DOHH2 (cell line): ENCODE measurements at regions not wholly inside any gene's neighbourhood (a gene's known extent, or its start where the extent isn't known, plus 50 kb on each side); places are given as distances from the start of the nearest gene placed in this dataset.

ENCODE experiments used
- H3F3A ChIP-seq: fragments of 200-600 bp; sonication (generic), shearing (Covaris generic); 2 replicates; pipeline ENCODE4 v1.6.0; 2016; ENCODE audit warnings: antibody characterized with exemption, mild to moderate bottlenecking; ENCODE audit not compliant: control insufficient read depth, insufficient read depth
- H3K27ac ChIP-seq: fragments of 200-600 bp; sonication (generic); 2 replicates; pipeline ENCODE4 v1.5.1; 2014; ENCODE audit warnings: low read depth, mild to moderate bottlenecking, low read length, moderate library complexity
- H3K27me3 ChIP-seq: fragments of 200-600 bp; sonication (generic); 2 replicates; pipeline ENCODE4 v1.6.1; 2014; ENCODE audit warnings: mild to moderate bottlenecking, low read length, mixed read lengths; ENCODE audit not compliant: control insufficient read depth
- H3K36me3 ChIP-seq: fragments of 200-600 bp; sonication (generic); 2 replicates; pipeline ENCODE4 v1.6.1; 2014; ENCODE audit warnings: mild to moderate bottlenecking, low read length, moderate library complexity, mixed read lengths; ENCODE audit not compliant: control insufficient read depth
- H3K4me1 ChIP-seq: fragments of 200-600 bp; sonication (generic); 2 replicates; pipeline ENCODE4 v1.6.1; 2014; ENCODE audit warnings: mild to moderate bottlenecking, low read length, mixed read lengths; ENCODE audit not compliant: control insufficient read depth
- H3K4me2 ChIP-seq: fragments of 200-600 bp; sonication (generic); 2 replicates; pipeline ENCODE4 v1.6.0; 2014; ENCODE audit warnings: mild to moderate bottlenecking, low read length, moderate library complexity
- H3K4me3 ChIP-seq: fragments of 200-600 bp; sonication (generic); 2 replicates; pipeline ENCODE4 v1.5.1; 2014; ENCODE audit warnings: mild to moderate bottlenecking, low read length, mixed read lengths
- H3K79me2 ChIP-seq: fragments of 200-600 bp; sonication (generic); 2 replicates; pipeline ENCODE4 v1.6.1; 2014; ENCODE audit warnings: mild to moderate bottlenecking, low read length, mixed read lengths; ENCODE audit not compliant: control insufficient read depth
- H3K9me2 ChIP-seq: fragments of 200-600 bp; sonication (generic); replicated peaks from 2 replicates; pipeline ENCODE4 v1.6.1; 2014; ENCODE audit warnings: mild to moderate bottlenecking, low read length, mixed read lengths; ENCODE audit not compliant: control insufficient read depth
- H3K9me3 ChIP-seq: fragments of 200-600 bp; sonication (generic); 2 replicates; pipeline ENCODE4 v1.6.1; 2014; ENCODE audit warnings: antibody characterized with exemption, low read length, mixed read lengths; ENCODE audit not compliant: control insufficient read depth, insufficient read depth
- H4K20me1 ChIP-seq: fragments of 200-600 bp; sonication (generic); 2 replicates; pipeline ENCODE4 v1.6.0; 2014; ENCODE audit warnings: low read depth, mild to moderate bottlenecking, antibody characterized with exemption, low read length, moderate library complexity; ENCODE audit not compliant: control insufficient read depth, insufficient read depth
- CTCF ChIP-seq: fragments of 200-600 bp; sonication (generic); IDR thresholded peaks from one replicate; pipeline ENCODE4 v1.5.1; 2014; ENCODE audit warnings: antibody characterized with exemption, mild to moderate bottlenecking, low read depth, low read length; ENCODE audit not compliant: poor library complexity, severe bottlenecking
- EZH2phosphoT487 ChIP-seq: fragments of 200-600 bp; sonication (generic); IDR thresholded peaks from 2 replicates; pipeline ENCODE4 v1.6.1; 2017; ENCODE audit warnings: borderline replicate concordance, mild to moderate bottlenecking, antibody characterized with exemption, low read length, moderate library complexity, mixed read lengths

- H3K9me2 ChIP-seq, result no peaks in the 10 kb centered on the region
- H3K27ac ChIP-seq, result no peak overlapping the region
- no peak overlapping the region for H3K4me3 ChIP-seq
- H3K79me2 ChIP-seq, result no peaks in the 10 kb centered on the region
- H3K36me3 ChIP-seq, result no peaks in the 10 kb centered on the region
- no peaks in the 10 kb centered on the region for H3F3A ChIP-seq
- no peak overlapping the region for H3K4me2 ChIP-seq
- H4K20me1 ChIP-seq, result no peaks in the 10 kb centered on the region
- TF ChIP-seq CTCF, result no peak
- TF ChIP-seq EZH2phosphoT487, result no peak
- H3K9me3 ChIP-seq, result no peaks in the 10 kb centered on the region
- H3K4me1 ChIP-seq, result no peaks in the 10 kb centered on the region
- H3K27me3 ChIP-seq, result no peaks in the 10 kb centered on the region
Observed at GRCh38 chr9:87786876-87787275, 61.0 kb downstream of the CTSL start.

GRCh38 chr9:87787735-87788134 is 61.8 kb downstream of the CTSL start:
- Histone ChIP-seq H4K20me1 (no peaks in the 10 kb centered on the region), H3K79me2 (no peaks in the 10 kb centered on the region), H3K9me3 (no peaks in the 10 kb centered on the region), H3K9me2 (no peaks in the 10 kb centered on the region), H3K4me3 (no peak overlapping the region), H3K4me1 (no peaks in the 10 kb centered on the region), H3F3A (no peaks in the 10 kb centered on the region), H3K36me3 (no peaks in the 10 kb centered on the region), H3K27ac (no peak overlapping the region), H3K27me3 (no peaks in the 10 kb centered on the region), H3K4me2 (no peak overlapping the region)
- TF ChIP-seq EZH2phosphoT487 (no peak), CTCF (no peak)

- Histone ChIP-seq H3K9me2 (no peaks in the 10 kb centered on the region), H3K27ac (no peak overlapping the region), H3K9me3 (no peaks in the 10 kb centered on the region), H3K4me3 (no peak overlapping the region), H3K4me2 (no peak overlapping the region), H3K27me3 (no peaks in the 10 kb centered on the region), H3K36me3 (no peaks in the 10 kb centered on the region), H3K79me2 (no peaks in the 10 kb centered on the region), H3F3A (no peaks in the 10 kb centered on the region), H4K20me1 (no peaks in the 10 kb centered on the region), H3K4me1 (no peaks in the 10 kb centered on the region)
- TF ChIP-seq EZH2phosphoT487 (no peak), CTCF (no peak)
Observed at GRCh38 chr9:87792831-87793288, 66.9 kb downstream of the CTSL start.

- Histone ChIP-seq H3K9me3 (no peaks in the 10 kb centered on the region), H3K4me2 (no peak overlapping the region), H3K36me3 (no peaks in the 10 kb centered on the region), H4K20me1 (no peaks in the 10 kb centered on the region), H3K4me1 (no peaks in the 10 kb centered on the region), H3K9me2 (no peaks in the 10 kb centered on the region), H3K4me3 (no peak overlapping the region), H3K27ac (no peak overlapping the region), H3K79me2 (no peaks in the 10 kb centered on the region), H3F3A (no peaks in the 10 kb centered on the region), H3K27me3 (no peaks in the 10 kb centered on the region)
- TF ChIP-seq EZH2phosphoT487 (no peak), CTCF (no peak)
Observed at GRCh38 chr9:87793292-87793691, 67.4 kb downstream of the CTSL start.
